DND-41 (cell line): ENCODE measurements at regions not wholly inside any gene's neighbourhood (a gene's known extent, or its start where the extent isn't known, plus 50 kb on each side); places are given as distances from the start of the nearest gene placed in this dataset.

Source experiments
- EZH2 ChIP-seq: IDR thresholded peaks from 3 replicates; pipeline ENCODE4 v1.6.1; 2012; ENCODE audit warnings: borderline replicate concordance, low read depth, mild to moderate bottlenecking, moderate library complexity, low read length, inconsistent platforms; ENCODE audit not compliant: severe bottlenecking
- TF ChIP-seq, protein P1 (sequence below): IDR thresholded peaks from 2 replicates; pipeline ENCODE4 v1.5.1; 2012; ENCODE audit warnings: borderline replicate concordance, low read length, moderate library complexity, mild to moderate bottlenecking; ENCODE audit not compliant: poor library complexity, severe bottlenecking; ENCODE audit errors: extremely low read depth

DNA sequence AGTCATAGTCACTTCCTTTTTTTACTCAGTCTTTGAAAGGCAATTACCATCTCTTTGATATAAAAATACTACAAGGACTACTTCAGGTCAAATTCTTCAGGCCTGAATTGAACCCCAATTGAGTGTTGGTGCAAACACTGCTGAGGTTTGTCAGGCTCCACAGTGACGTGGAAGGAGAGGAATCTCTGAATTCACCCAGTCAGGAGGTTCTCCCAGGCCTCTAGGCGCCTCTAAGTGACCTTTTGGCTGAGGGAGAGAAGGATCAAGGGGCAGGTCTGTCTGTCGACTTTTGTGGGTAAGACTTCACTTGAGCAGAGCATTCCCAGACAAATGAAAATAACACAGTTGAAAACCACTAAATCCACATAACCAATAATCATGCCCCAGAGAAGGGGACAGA is 227.6 kb upstream of the CHRNA7 start:
- TF ChIP-seq, protein P1, sequence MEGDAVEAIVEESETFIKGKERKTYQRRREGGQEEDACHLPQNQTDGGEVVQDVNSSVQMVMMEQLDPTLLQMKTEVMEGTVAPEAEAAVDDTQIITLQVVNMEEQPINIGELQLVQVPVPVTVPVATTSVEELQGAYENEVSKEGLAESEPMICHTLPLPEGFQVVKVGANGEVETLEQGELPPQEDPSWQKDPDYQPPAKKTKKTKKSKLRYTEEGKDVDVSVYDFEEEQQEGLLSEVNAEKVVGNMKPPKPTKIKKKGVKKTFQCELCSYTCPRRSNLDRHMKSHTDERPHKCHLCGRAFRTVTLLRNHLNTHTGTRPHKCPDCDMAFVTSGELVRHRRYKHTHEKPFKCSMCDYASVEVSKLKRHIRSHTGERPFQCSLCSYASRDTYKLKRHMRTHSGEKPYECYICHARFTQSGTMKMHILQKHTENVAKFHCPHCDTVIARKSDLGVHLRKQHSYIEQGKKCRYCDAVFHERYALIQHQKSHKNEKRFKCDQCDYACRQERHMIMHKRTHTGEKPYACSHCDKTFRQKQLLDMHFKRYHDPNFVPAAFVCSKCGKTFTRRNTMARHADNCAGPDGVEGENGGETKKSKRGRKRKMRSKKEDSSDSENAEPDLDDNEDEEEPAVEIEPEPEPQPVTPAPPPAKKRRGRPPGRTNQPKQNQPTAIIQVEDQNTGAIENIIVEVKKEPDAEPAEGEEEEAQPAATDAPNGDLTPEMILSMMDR = no peak
- no peak for TF ChIP-seq EZH2
